NCI-H510A (cell line): ENCODE measurements at regions not wholly inside any gene's neighbourhood (a gene's known extent, or its start where the extent isn't known, plus 50 kb on each side); places are given as distances from the start of the nearest gene placed in this dataset.

Experiments used
- DNase-seq: peaks from one replicate; lab custom pipeline; 2025; lab: John Stamatoyannopoulos, UW

DNA sequence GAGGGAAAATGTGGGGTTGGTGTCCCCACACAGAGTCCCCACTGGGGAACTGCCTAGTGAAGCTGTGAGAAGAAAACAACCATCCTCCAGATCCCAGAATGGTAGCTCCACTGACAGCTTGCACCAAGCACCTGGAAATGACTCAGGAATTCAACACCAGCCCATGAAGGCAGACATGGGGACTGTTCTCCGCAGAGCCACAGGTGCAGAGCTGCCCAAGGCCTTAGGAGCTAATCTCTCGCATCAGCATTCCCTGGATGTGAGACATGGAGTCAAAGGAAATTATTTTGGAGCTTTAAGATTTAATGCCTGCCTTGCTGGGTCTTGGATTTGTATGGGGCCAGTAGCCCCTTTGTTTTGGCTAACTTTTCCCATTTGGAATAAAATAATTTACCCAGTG lies 367.9 kb downstream of the FAM133A start:
- no peak for DNase-seq

DNA sequence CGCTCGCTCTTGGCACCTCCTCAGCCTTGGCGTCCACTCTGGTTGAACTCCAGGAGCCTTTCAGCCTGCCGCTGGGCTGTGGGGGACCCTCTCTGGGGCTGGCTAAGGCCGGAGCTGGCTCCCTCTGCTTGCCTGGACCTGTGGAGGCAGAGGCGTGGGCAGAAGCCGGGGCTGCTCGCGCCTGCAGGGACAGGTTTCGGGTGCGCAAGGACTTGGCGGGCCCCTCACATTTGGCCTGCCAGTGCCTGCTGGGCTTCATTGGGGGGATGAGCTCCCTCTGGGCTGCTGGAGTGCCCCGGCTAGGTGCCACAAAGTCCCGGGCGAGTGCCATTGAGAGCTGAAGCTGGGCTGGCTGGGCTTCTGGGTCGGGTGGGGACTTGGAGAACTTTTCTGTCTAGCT lies 371.7 kb downstream of the FAM133A start:
- no peak for DNase-seq

DNA sequence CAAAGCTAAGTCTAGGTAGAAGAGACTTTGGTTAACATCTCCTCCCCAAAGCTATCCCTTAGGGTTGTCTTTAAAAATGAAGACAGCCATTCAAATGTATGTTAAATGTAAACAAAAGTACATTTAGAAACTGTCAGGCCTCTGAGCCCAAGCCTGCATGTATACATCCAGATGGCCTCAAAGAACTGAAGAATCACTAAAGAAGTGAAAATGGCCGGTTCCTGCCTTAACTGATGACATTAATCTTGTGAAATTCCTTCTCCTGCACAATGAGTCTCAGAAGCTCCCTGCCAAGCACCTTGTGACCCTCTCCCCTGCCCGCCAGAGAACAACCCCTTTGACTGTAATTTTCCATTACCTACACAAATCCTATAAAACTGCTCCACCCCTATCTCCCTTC lies 377.9 kb downstream of the FAM133A start:
- DNase-seq, result no peak

- DNase-seq, result no peak
Observed at GRCh38 chrX:94053575-94053974, 379.6 kb downstream of the FAM133A start.

GRCh38 chrX:94057385-94057784 lies 383.4 kb downstream of the FAM133A start:
- no peak for DNase-seq

DNA sequence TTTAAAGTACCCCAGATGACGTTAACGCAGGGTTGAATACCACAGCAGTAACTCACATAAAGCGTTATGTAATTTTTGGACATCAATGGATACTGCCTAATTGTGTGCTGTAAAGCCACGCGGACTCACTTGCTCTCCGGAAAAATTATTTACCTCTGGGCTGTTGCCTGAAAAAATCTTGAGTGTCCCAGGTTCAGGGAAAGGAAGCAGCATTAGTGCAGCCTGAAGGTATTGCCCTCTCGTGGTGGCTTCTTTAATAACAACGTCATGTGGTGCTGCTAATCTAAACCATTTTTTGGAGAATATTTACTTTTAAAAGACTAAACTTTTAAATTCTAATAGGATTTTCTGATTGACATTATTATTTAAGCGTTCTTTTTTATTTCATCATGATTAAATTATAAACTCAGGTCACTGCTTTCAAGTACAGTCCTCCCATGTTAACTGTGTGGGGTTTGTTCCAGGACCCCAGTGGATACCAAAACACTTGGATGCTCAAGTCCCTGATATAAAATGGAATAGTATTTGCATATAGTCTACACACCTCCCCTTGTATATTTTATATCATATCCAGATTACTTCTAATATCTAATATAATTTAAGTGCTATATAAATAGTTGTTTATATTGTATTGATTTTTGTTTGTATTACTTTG lies 384.8 kb downstream of the FAM133A start:
- DNase-seq, result no peak

- no peak for DNase-seq
Observed at GRCh38 chrX:94065091-94065490, 391.1 kb downstream of the FAM133A start.

DNA sequence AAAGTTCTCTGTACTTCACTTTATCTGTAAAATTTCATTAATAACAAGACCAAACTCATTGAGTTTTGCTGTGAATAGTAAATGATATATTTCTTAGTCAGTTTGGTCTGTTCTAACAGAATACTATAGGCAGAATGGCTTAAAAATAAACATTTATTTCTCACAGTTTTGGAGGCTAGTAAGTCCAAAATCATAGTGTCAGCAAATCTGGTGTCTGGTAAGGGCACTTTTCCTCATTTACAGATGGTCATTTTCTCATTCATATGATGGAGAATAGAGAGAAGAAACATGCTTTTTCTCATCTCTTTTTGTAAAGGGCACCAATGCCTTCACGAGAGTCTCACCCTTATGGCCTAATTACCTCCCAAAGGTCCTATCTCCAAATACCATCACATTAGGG lies 415.1 kb downstream of the FAM133A start:
- DNase-seq, result no peak

- DNase-seq, result no peak
Observed at GRCh38 chrX:94097868-94098267, 423.9 kb downstream of the FAM133A start.

- no peak for DNase-seq
Observed at GRCh38 chrX:94107981-94108380, 434.0 kb downstream of the FAM133A start.

GRCh38 chrX:94114362-94114761 lies 440.4 kb downstream of the FAM133A start:
- no peak for DNase-seq

- DNase-seq, result no peak
Observed at GRCh38 chrX:94121799-94122198, 447.8 kb downstream of the FAM133A start.

- DNase-seq, result no peak
Observed at GRCh38 chrX:94123062-94123461, 449.1 kb downstream of the FAM133A start.

DNA sequence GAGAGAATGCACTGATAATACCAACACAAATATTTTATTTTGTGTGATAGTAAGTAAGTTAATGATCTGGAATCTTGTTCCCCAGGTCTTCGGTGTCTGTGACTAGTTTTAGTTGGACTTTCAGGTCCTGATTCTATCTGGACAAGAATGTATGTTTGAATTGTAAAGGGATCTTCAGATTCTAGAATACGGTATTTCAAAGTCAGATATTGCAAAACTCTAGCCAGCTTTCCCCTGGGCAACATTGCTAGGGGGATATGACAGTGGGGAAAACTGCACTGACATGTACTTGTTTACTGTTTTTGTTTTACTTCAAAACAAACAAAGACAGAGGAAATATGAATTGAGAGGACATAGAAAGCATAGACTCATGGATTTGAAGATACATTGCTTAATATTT lies 489.0 kb downstream of the FAM133A start:
- DNase-seq, result no peak

GRCh38 chrX:94178145-94178788 lies 504.3 kb downstream of the FAM133A start:
- no peak for DNase-seq

DNA sequence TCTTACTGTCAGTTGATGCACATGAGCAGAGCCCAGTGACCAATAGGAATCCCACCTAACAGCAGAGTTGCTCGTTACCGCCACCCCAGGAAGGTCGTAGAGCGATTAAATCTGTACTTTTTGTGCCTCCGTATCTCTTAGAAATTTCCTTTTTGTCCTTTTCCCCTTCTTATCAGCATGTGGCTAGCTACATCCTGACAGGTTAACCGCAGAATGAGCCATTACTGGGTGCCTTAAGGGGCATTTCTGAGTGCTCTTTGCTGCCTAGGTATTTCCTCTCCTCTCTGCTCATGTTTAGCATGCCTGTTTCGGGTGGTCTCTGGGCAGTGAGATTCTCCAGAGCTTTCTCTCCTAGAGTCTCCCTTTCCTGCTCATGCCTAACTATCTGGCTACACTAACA lies 530.5 kb downstream of the FAM133A start:
- no peak for DNase-seq

GRCh38 chrX:94216738-94217137 lies 542.7 kb downstream of the FAM133A start:
- DNase-seq, result no peak

- DNase-seq, result no peak
Observed at GRCh38 chrX:94252211-94252610, 578.2 kb downstream of the FAM133A start.

- no peak for DNase-seq
Observed at GRCh38 chrX:94256396-94256795, 582.4 kb downstream of the FAM133A start.

- no peak for DNase-seq
Observed at GRCh38 chrX:94265323-94265722, 591.3 kb downstream of the FAM133A start.

GRCh38 chrX:94288325-94288724 lies 614.3 kb downstream of the FAM133A start:
- no peak for DNase-seq

GRCh38 chrX:94288972-94289371 lies 615.0 kb downstream of the FAM133A start:
- DNase-seq, result no peak

- DNase-seq, result no peak
Observed at GRCh38 chrX:94302446-94302845, 628.4 kb downstream of the FAM133A start.

GRCh38 chrX:94329182-94329581 lies 655.2 kb downstream of the FAM133A start:
- no peak for DNase-seq
